Spleen (tissue), 11 donors: ENCODE measurements at regions not wholly inside any gene's neighbourhood (a gene's known extent, or its start where the extent isn't known, plus 50 kb on each side); places are given as distances from the start of the nearest gene placed in this dataset.

Source experiments
- DNase-seq: peaks from one replicate; pipeline ENCODE4 v3.0.0-alpha.2; 2020
- H3K27ac ChIP-seq, 8 donors: fragments of 200-600 bp; sonication (generic) in 7 of 8; 1 replicate in 4 of 8; 2 replicates in 4 of 8; pipeline versions ENCODE4 v1.5.0 to v1.8.0; 2016 to 2021; ENCODE audit warnings: inconsistent platforms in 4 of 8, mild to moderate bottlenecking in 4 of 8, moderate library complexity in 1 of 8
- H3K27me3 ChIP-seq, 7 donors: fragments of 200-600 bp; sonication (generic) in 6 of 7; replicated peaks in 1 of 7; 1 replicate in 4 of 7; 2 replicates in 3 of 7; pipeline versions ENCODE4 v1.5.0 to v1.8.0; 2016 to 2021; ENCODE audit warnings: inconsistent platforms in 3 of 7, mild to moderate bottlenecking in 1 of 7
- H3K36me3 ChIP-seq, 6 donors: fragments of 200-600 bp; sonication (generic) in 5 of 6; 1 replicate in 4 of 6; 2 replicates in 2 of 6; pipeline versions ENCODE4 v1.5.0 to v1.8.0; 2016 to 2021; ENCODE audit warnings: inconsistent platforms in 2 of 6
- H3K4me1 ChIP-seq, 6 donors: fragments of 200-600 bp; sonication (generic) in 5 of 6; 1 replicate in 3 of 6; 2 replicates in 3 of 6; pipeline versions ENCODE4 v1.5.0 to v1.8.0; 2016 to 2021; ENCODE audit warnings: inconsistent platforms in 3 of 6
- H3K4me3 ChIP-seq, 8 donors: fragments of 200-600 bp; sonication (generic) in 7 of 8; 1 replicate in 4 of 8; 2 replicates in 4 of 8; pipeline versions ENCODE4 v1.5.0 to v1.8.0; 2016 to 2021; ENCODE audit warnings: inconsistent platforms in 4 of 8, mild to moderate bottlenecking in 4 of 8, moderate library complexity in 2 of 8
- H3K9me3 ChIP-seq, 8 donors: fragments of 200-600 bp; sonication (generic) in 7 of 8; 1 replicate in 4 of 8; 2 replicates in 4 of 8; pipeline versions ENCODE4 v1.5.0 to v1.8.0; 2016 to 2021; ENCODE audit warnings: inconsistent platforms in 4 of 8
- POLR2A ChIP-seq, 3 donors: fragments of 450-650 bp; IDR thresholded peaks; one replicate each; pipeline ENCODE4 v1.5.1; 2017; ENCODE audit warnings: antibody characterized with exemption in 3 of 3, mild to moderate bottlenecking in 1 of 3
- POLR2AphosphoS5 ChIP-seq, 3 donors: sonication (generic); formaldehyde crosslinking; IDR thresholded peaks; one replicate each; pipeline ENCODE4 v1.5.1; 2017; ENCODE audit warnings: antibody characterized with exemption in 3 of 3
- whole genome bisulfite sequencing, 5 donors: extraction: QIAGEN DNeasy Blood & Tissue Kit in 3 of 5; methylation state at CpG; one replicate each; pipeline versions ENCODE4 v1.1.5 to v1.1.7; 2013 to 2018; 5-methylcytosine and 5-hydroxymethylcytosine counted together
- intact Hi-C: fragments of 100-400 bp; cut with DNase I; formaldehyde crosslinking; loops from one replicate; pipeline ENCODE4 v1.15.0; 2023; ENCODE audit warnings: low total_unique reads
- TF ChIP-seq, protein P1 (sequence below), 11 experiments: fragments of 200-600 bp in 7 of 11; fragments of 450-650 bp in 4 of 11; sonication (generic) in 4 of 11; IDR thresholded peaks in 8 of 11; conservative IDR thresholded peaks in 3 of 11; 1 replicate in 7 of 11; 2 replicates in 4 of 11; pipeline versions ENCODE4 v1.4.0 to v1.8.0; 2016 to 2021; ENCODE audit warnings: antibody characterized with exemption in 11 of 11, inconsistent platforms in 4 of 11, mild to moderate bottlenecking in 1 of 11
- donor health status: healthy with polysubstance abuse.
- donor health status: DM: no; HTN: no; CAD: no; lungs with moderate emphysema.
- donor health status: DM: no; HTN: no; CAD: no.
- donor health status: Bipolar disorder and iron deficiency.
- donor health status: healthy.
- donor health status: DM: no; HTN: no; CAD: no.
- donor health status: DM: yes; HTN: yes; CAD: no.

DNA sequence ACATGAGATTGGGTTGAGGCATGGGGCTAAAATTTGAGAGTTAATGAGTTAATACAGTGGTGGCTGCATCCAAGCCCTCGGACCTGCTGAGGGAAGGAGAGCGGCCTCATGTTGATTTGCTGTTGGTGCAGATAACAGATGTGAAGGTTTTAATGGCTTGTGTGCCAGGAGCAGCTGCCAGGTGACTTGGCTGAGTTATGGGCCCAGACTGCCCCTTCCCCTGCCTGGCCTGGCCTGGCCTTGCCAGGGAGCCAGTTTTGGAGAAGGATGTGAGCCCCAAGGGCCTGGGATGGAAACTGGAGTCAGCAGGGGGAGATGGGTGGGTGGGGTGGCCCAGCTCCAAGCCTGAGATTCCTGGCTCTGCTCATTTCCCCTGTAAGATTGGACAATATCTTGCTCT, 230.1 kb downstream of the CBLN1 start:
- Histone ChIP-seq H3K27me3 (no peaks in the 10 kb centered on the region), H3K9me3 (no peaks in the 10 kb centered on the region), H3K27ac (no peak overlapping the region), H3K36me3 (no peaks in the 10 kb centered on the region), H3K4me3 (no peak overlapping the region), H3K4me1 (no peaks in the 10 kb centered on the region)
- TF ChIP-seq, protein P1, sequence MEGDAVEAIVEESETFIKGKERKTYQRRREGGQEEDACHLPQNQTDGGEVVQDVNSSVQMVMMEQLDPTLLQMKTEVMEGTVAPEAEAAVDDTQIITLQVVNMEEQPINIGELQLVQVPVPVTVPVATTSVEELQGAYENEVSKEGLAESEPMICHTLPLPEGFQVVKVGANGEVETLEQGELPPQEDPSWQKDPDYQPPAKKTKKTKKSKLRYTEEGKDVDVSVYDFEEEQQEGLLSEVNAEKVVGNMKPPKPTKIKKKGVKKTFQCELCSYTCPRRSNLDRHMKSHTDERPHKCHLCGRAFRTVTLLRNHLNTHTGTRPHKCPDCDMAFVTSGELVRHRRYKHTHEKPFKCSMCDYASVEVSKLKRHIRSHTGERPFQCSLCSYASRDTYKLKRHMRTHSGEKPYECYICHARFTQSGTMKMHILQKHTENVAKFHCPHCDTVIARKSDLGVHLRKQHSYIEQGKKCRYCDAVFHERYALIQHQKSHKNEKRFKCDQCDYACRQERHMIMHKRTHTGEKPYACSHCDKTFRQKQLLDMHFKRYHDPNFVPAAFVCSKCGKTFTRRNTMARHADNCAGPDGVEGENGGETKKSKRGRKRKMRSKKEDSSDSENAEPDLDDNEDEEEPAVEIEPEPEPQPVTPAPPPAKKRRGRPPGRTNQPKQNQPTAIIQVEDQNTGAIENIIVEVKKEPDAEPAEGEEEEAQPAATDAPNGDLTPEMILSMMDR (IDR thresholded peaks at IDR 0.05 in 8 of 11, conservative IDR thresholded peaks at IDR 0.05 in 3 of 11): no peak
- no peak for TF ChIP-seq POLR2A (IDR thresholded peaks at IDR 0.05)
- TF ChIP-seq POLR2AphosphoS5 (IDR thresholded peaks at IDR 0.05): no peak
- WGBS, 5 donors: 54 to 73% (median 66%) methylated on average over 2 of the region's 2 CpGs
- intact Hi-C loops: no loop called here
- DNase-seq: no peak

- 79 to 92% (median 90%) methylated on average over 4 of the region's 4 CpGs for WGBS, 5 donors
- no peak overlapping the region for H3K27ac ChIP-seq
Observed at GRCh38 chr16:49050607-49051006, 231.0 kb downstream of the CBLN1 start.

GRCh38 chr16:49049644-49050043, 232.0 kb downstream of the CBLN1 start:
- H3K27me3 ChIP-seq: no peaks in the 10 kb centered on the region
- no peak overlapping the region for H3K4me3 ChIP-seq
- no peaks in the 10 kb centered on the region for H3K4me1 ChIP-seq
- TF ChIP-seq POLR2A (IDR thresholded peaks at IDR 0.05) (no peak), POLR2AphosphoS5 (IDR thresholded peaks at IDR 0.05) (no peak)
- TF ChIP-seq, protein P1 (IDR thresholded peaks at IDR 0.05 in 8 of 11, conservative IDR thresholded peaks at IDR 0.05 in 3 of 11): no peak
- no peak overlapping the region for H3K27ac ChIP-seq
- H3K36me3 ChIP-seq: no peaks in the 10 kb centered on the region
- WGBS, 5 donors: 83 to 94% (median 91%) methylated on average over 3 of the region's 3 CpGs
- intact Hi-C loops: no loop called here
- H3K9me3 ChIP-seq: peaks cover 0 to 6% (median 0%) of the 10 kb centered on the region in 8 donors
- DNase-seq: no peak

More at GRCh38 chr16:49050607-49051006, 231.0 kb downstream of the CBLN1 start:
- intact Hi-C loops: no loop called here
- no peaks in the 10 kb centered on the region for H3K36me3 ChIP-seq
- H3K4me1 ChIP-seq: no peaks in the 10 kb centered on the region
- no peaks in the 10 kb centered on the region for H3K27me3 ChIP-seq
- H3K9me3 ChIP-seq: peaks cover 0 to 3% (median 0%) of the 10 kb centered on the region in 8 donors
- no peak overlapping the region for H3K4me3 ChIP-seq
- DNase-seq: no peak
- TF ChIP-seq POLR2A (IDR thresholded peaks at IDR 0.05) (no peak), POLR2AphosphoS5 (IDR thresholded peaks at IDR 0.05) (no peak)
- TF ChIP-seq, protein P1 (IDR thresholded peaks at IDR 0.05 in 8 of 11, conservative IDR thresholded peaks at IDR 0.05 in 3 of 11): no peak

DNA sequence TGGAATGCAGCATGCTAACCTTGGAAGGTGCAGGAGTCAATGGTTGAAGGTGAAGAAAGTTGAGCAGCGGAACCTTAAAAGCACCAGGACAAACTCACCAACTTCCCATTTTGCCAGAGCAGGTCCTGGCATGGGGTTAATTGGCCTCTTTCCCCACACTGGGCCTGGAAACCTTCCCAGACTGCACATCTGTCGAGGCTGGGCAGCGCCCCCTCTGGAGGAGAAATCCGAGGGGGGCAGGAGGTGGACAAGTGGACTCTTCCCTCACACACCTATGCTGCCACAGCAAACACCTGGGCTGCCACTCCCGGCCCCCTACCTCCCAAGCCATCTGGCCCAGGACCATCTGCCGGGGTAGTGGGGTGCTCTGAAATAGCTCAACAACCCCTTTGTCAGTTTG, 232.4 kb downstream of the CBLN1 start:
- DNase-seq: no peak
- Histone ChIP-seq H3K9me3 (peaks cover 0 to 6% (median 0%) of the 10 kb centered on the region in 8 donors), H3K4me1 (no peaks in the 10 kb centered on the region), H3K4me3 (no peak overlapping the region), H3K27me3 (no peaks in the 10 kb centered on the region), H3K27ac (no peak overlapping the region), H3K36me3 (no peaks in the 10 kb centered on the region)
- 59 to 78% (median 72%) methylated on average over 5 to 6 of the region's 6 CpGs for WGBS, 5 donors
- intact Hi-C loops: no loop called here
- TF ChIP-seq POLR2AphosphoS5 (IDR thresholded peaks at IDR 0.05) (no peak), POLR2A (IDR thresholded peaks at IDR 0.05) (no peak)
- TF ChIP-seq, protein P1 (IDR thresholded peaks at IDR 0.05 in 8 of 11, conservative IDR thresholded peaks at IDR 0.05 in 3 of 11): no peak
